K562 (cell line): ENCODE measurements at regions not wholly inside any gene's neighbourhood (a gene's known extent, or its start where the extent isn't known, plus 50 kb on each side); places are given as distances from the start of the nearest gene placed in this dataset.

Experiments used
- ATAC-seq: fragments of 200-7000 bp; cut with Tn5 transposase; 3 replicates; pipeline ENCODE4 v1.9.1; 2020; ENCODE audit warnings: moderate library complexity
- BruUV-seq: library from RNA; stranded (reverse); fragments of 400-500 nt; replicated peaks from 2 replicates; lab custom pipeline; 2021; lab: Mats Ljungman, UMichigan
- CTCF ChIA-PET: fragments of 300-600 bp; formaldehyde crosslinking; extraction: SDS; loops from one replicate; lab custom pipeline; 2021; ENCODE audit warnings: low intra/inter-chr PET ratio; lab: Yijun Ruan, JAX
- POLR2A ChIA-PET: fragments of 300-600, 350-650 bp; sonication (Branson Sonifier 250); formaldehyde crosslinking; extraction: SDS; loops from one replicate; lab custom pipeline; 2021; ENCODE audit warnings: antibody characterized with exemption, inconsistent platforms; lab: Yijun Ruan, JAX
- DNase-seq, 4 experiments: peaks; one replicate each; pipeline versions ENCODE4 v3.0.0 to v3.0.0-alpha.2; 2011 to 2018; ENCODE audit warnings: low spot score in 3 of 4, mixed read lengths in 3 of 4; ENCODE audit errors: extremely low read depth in 1 of 4
- FAIRE-seq: peaks from 2 replicates; lab custom pipeline; 2011; peaks lifted over from hg19 to GRCh38; lab: Jason Lieb, UNC
- H2AFZ ChIP-seq: 2 replicates; pipeline ENCODE4 v1.6.0; 2011; ENCODE audit warnings: low read depth, low read length, control low read depth, inconsistent platforms
- H3K27ac ChIP-seq: fragments of 200-600 bp; 3 replicates; pipeline ENCODE4 v1.8.0; 2011; ENCODE audit warnings: low read depth, mild to moderate bottlenecking, control low read depth, inconsistent platforms, low read length, moderate library complexity, mixed read lengths; ENCODE audit errors: extremely low read depth
- H3K27me3 ChIP-seq, 2 experiments: fragments of 300-600 bp in 1 of 2; 2 replicates in 1 of 2; 3 replicates in 1 of 2; pipeline versions ENCODE4 v1.6.0 to v1.8.0; 2011; ENCODE audit warnings: inconsistent platforms in 2 of 2, low read length in 2 of 2, mild to moderate bottlenecking in 1 of 2, mixed read lengths in 1 of 2, moderate library complexity in 1 of 2; ENCODE audit not compliant: control insufficient read depth in 2 of 2, insufficient read depth in 2 of 2
- H3K36me3 ChIP-seq: fragments of 300-600 bp; 3 replicates; pipeline ENCODE4 v1.8.0; 2011; ENCODE audit warnings: mild to moderate bottlenecking, low read length, inconsistent platforms; ENCODE audit not compliant: control insufficient read depth, insufficient read depth
- H3K4me1 ChIP-seq, 2 experiments: fragments of 200-600 bp in 1 of 2; replicated peaks in 1 of 2; 2 replicates in 1 of 2; 3 replicates in 1 of 2; pipeline versions ENCODE4 v1.5.1 to v1.8.0; 2011; ENCODE audit warnings: inconsistent platforms in 2 of 2, low read length in 2 of 2, mild to moderate bottlenecking in 1 of 2, mixed read lengths in 1 of 2, moderate library complexity in 1 of 2; ENCODE audit not compliant: control insufficient read depth in 2 of 2, insufficient read depth in 2 of 2
- H3K4me2 ChIP-seq: 2 replicates; pipeline ENCODE4 v1.6.1; 2011; ENCODE audit warnings: low read length, control low read depth, inconsistent platforms, mixed read lengths; ENCODE audit not compliant: insufficient read depth
- H3K4me3 ChIP-seq: fragments of 200-600 bp; sonication (generic), shearing (Covaris generic); 2 replicates; pipeline ENCODE4 v1.5.1; 2016; ENCODE audit warnings: control low read depth, inconsistent platforms
- H3K79me2 ChIP-seq: fragments of 200-600 bp; 3 replicates; pipeline ENCODE4 v1.8.0; 2011; ENCODE audit warnings: low read length, inconsistent platforms; ENCODE audit not compliant: control insufficient read depth, insufficient read depth
- H3K9ac ChIP-seq, 2 experiments: 2 replicates each; pipeline versions ENCODE4 v1.6.0 to v1.6.1; 2011; ENCODE audit warnings: low read depth in 2 of 2, low read length in 2 of 2, control low read depth in 1 of 2, inconsistent platforms in 1 of 2, mild to moderate bottlenecking in 1 of 2, mixed read lengths in 1 of 2; ENCODE audit not compliant: insufficient read depth in 1 of 2
- H3K9me1 ChIP-seq: one replicate; pipeline ENCODE4 v1.6.0; 2011; ENCODE audit warnings: inconsistent platforms, mild to moderate bottlenecking, low read length, moderate library complexity; ENCODE audit not compliant: control insufficient read depth, insufficient read depth
- H3K9me3 ChIP-seq: replicated peaks from 2 replicates; pipeline ENCODE4 v1.5.1; 2011; ENCODE audit warnings: low read depth, low read length, inconsistent platforms; ENCODE audit not compliant: control insufficient read depth, insufficient read depth
- H4K20me1 ChIP-seq: replicated peaks from 2 replicates; pipeline ENCODE4 v1.6.1; 2011; ENCODE audit warnings: low read length, inconsistent platforms, mixed read lengths; ENCODE audit not compliant: control insufficient read depth, insufficient read depth
- CEBPB ChIP-seq: fragments of 450-650 bp; IDR thresholded peaks from 2 replicates; pipeline ENCODE4 v1.6.1; 2016; ENCODE audit warnings: missing genetic modification characterization, missing compliant biosample characterization
- CEBPG ChIP-seq, 3 experiments: fragments of 200-800 bp in 1 of 3; sonication (Bioruptor generic) in 1 of 3; sonication (generic) in 1 of 3; formaldehyde crosslinking in 1 of 3; IDR thresholded peaks in 2 of 3; conservative IDR thresholded peaks in 1 of 3; 2 replicates each; pipeline versions ENCODE4 v1.6.1 to v1.8.0; 2016 to 2022; ENCODE audit warnings: missing compliant biosample characterization in 2 of 3, missing genetic modification characterization in 2 of 3, mild to moderate bottlenecking in 1 of 3, missing genetic modification reagents in 1 of 3
- CHD1 ChIP-seq: fragments of 200-600 bp; sonication (generic); IDR thresholded peaks from one replicate; pipeline ENCODE4 v1.6.1; 2012; ENCODE audit warnings: mild to moderate bottlenecking, moderate library complexity, low read length, inconsistent platforms
- DNMT1 ChIP-seq: fragments of 450-650 bp; IDR thresholded peaks from 2 replicates; pipeline ENCODE4 v1.6.1; 2016; ENCODE audit warnings: antibody characterized with exemption, mild to moderate bottlenecking
- HDAC3 ChIP-seq: fragments of 450-650 bp; IDR thresholded peaks from 2 replicates; pipeline ENCODE4 v1.6.1; 2018; ENCODE audit warnings: borderline replicate concordance, mild to moderate bottlenecking, moderate library complexity; ENCODE audit not compliant: partially characterized antibody
- MITF ChIP-seq: IDR thresholded peaks from 2 replicates; pipeline ENCODE4 v1.6.1; 2014; ENCODE audit warnings: antibody characterized with exemption
- NR2F6 ChIP-seq: fragments of 450-650 bp; formaldehyde crosslinking; IDR thresholded peaks from 2 replicates; pipeline ENCODE4 v1.4.0; 2020; ENCODE audit warnings: mild to moderate bottlenecking
- PML ChIP-seq: IDR thresholded peaks from 2 replicates; pipeline ENCODE4 v1.6.1; 2012; ENCODE audit warnings: low read length, inconsistent platforms
- RHOXF2B ChIP-seq: fragments of 250-450 bp; sonication (Bioruptor Pico); conservative IDR thresholded peaks from 2 replicates; pipeline ENCODE4 v1.5.1; 2021
- SAP30 ChIP-seq: fragments of 200-600 bp; sonication (generic); IDR thresholded peaks from 2 replicates; pipeline ENCODE4 v1.6.1; 2012; ENCODE audit warnings: borderline replicate concordance, low read depth, mild to moderate bottlenecking, moderate library complexity, low read length, control low read depth, inconsistent platforms; ENCODE audit not compliant: insufficient read depth, poor library complexity, severe bottlenecking
- SMARCE1 ChIP-seq: fragments of 450-650 bp; IDR thresholded peaks from 2 replicates; pipeline ENCODE4 v1.7.1; 2016; ENCODE audit warnings: mild to moderate bottlenecking
- TOE1 ChIP-seq, 2 experiments: fragments of 450-650 bp in 1 of 2; sonication (generic) in 1 of 2; formaldehyde crosslinking in 1 of 2; IDR thresholded peaks; 2 replicates each; pipeline versions ENCODE4 v1.7.1 to v1.8.0; 2016 to 2022; ENCODE audit warnings: borderline replicate concordance in 2 of 2, mild to moderate bottlenecking in 2 of 2, antibody characterized with exemption in 1 of 2, inconsistent platforms in 1 of 2, low read depth in 1 of 2, missing genetic modification reagents in 1 of 2, moderate library complexity in 1 of 2
- TRIM28 ChIP-seq: fragments of 450-650 bp; IDR thresholded peaks from 2 replicates; pipeline ENCODE4 v1.6.1; 2017
- ZEB2 ChIP-seq: fragments of 450-650 bp; IDR thresholded peaks from 2 replicates; pipeline ENCODE4 v1.6.1; 2016
- ZFP1 ChIP-seq: fragments of 450-650 bp; formaldehyde crosslinking; IDR thresholded peaks from 2 replicates; pipeline ENCODE4 v1.4.0; 2020; ENCODE audit warnings: mild to moderate bottlenecking, mixed read lengths
- ZNF12 ChIP-seq: sonication (generic); formaldehyde crosslinking; IDR thresholded peaks from 2 replicates; pipeline ENCODE4 v1.4.0; 2020; ENCODE audit warnings: mild to moderate bottlenecking, missing genetic modification reagents
- ZNF124 ChIP-seq: sonication (generic); formaldehyde crosslinking; IDR thresholded peaks from 2 replicates; pipeline ENCODE4 v1.8.1; 2022; ENCODE audit warnings: missing genetic modification reagents
- ZNF140 ChIP-seq: fragments of 250-450 bp; sonication (Bioruptor Pico); IDR thresholded peaks from 2 replicates; pipeline ENCODE4 v1.8.0; 2021; ENCODE audit warnings: moderate library complexity, mild to moderate bottlenecking, inconsistent platforms
- WGBS: fragments of 100-300 bp; shearing (Covaris generic); methylation state at CpG from one replicate; pipeline ENCODE4 v1.1.6; 2016; ENCODE audit warnings: low coverage, mixed read lengths; ENCODE audit not compliant: insufficient coverage; ENCODE audit errors: missing lambda C conversion rate; 5-methylcytosine and 5-hydroxymethylcytosine counted together
- in situ Hi-C: fragments of 300-500 bp; cut with MboI; formaldehyde crosslinking; loops from 4 replicates; pipeline ENCODE4 v1.15.0; 2018; ENCODE audit warnings: inconsistent platforms, mixed read lengths
- intact Hi-C: fragments of 100-400 bp; cut with micrococcal nuclease; formaldehyde crosslinking; loops from 2 replicates; pipeline ENCODE4 v1.14.2; 2022

GRCh38 chr2:4866198-4866597, 826.0 kb upstream of the SOX11 start:
- no peak for FAIRE-seq
- Histone ChIP-seq H2AFZ (no peak overlapping the region), H3K36me3 (no peaks in the 10 kb centered on the region), H3K4me2 (no peak overlapping the region), H3K27ac (no peak overlapping the region), H3K9me1 (no peaks in the 10 kb centered on the region), H3K9ac (no peak overlapping the region), H3K79me2 (no peaks in the 10 kb centered on the region), H3K4me1 (no peaks in the 10 kb centered on the region), H4K20me1 (no peaks in the 10 kb centered on the region), H3K4me3 (no peak overlapping the region), H3K27me3 (no peaks in the 10 kb centered on the region), H3K9me3 (no peaks in the 10 kb centered on the region; the same call in 1 of the 2 replicates)
- WGBS = 1% methylated on average over 4 of the region's 4 CpGs
- no peak for ATAC-seq
- no peak for DNase-seq
- BruUV-seq = no TSS peak
- POLR2A ChIA-PET = no interaction called here
- in situ Hi-C loops = no loop called here
- CTCF ChIA-PET = no interaction called here
- TF ChIP-seq CEBPG (CRISPR knock-in tag; IDR thresholded peaks at IDR 0.05) = no peak
- peak in 1 of 2 experiments; percentile 68; a peak in 2 of 4 replicates for TF ChIP-seq CEBPG (tag; conservative IDR thresholded peaks at IDR 0.05 in 1 of 2, IDR thresholded peaks at IDR 0.05 in 1 of 2)
- TF ChIP-seq PML = no peak
- TF ChIP-seq CEBPB = peak; percentile 59
- intact Hi-C loops = no loop called here

- H3K9ac ChIP-seq = no peak overlapping the region
- 0% methylated on average over 1 of the region's 1 CpG for WGBS
- no TSS peak for BruUV-seq
- TF ChIP-seq DNMT1 = no peak
- TF ChIP-seq ZFP1 = no peak
- TF ChIP-seq ZNF140 (CRISPR knock-in tag) = no peak
- TF ChIP-seq HDAC3 = no peak
- no peak for TF ChIP-seq MITF
- TF ChIP-seq CHD1 = no peak
- TF ChIP-seq TOE1 (IDR thresholded peaks at IDR 0.05; ENCODE audit: borderline replicate concordance) = no peak
- no peak for TF ChIP-seq TOE1 (CRISPR knock-in tag; IDR thresholded peaks at IDR 0.05; ENCODE audit: borderline replicate concordance, low read depth)
- no peak for TF ChIP-seq ZNF124 (CRISPR knock-in tag)
- no peak for TF ChIP-seq NR2F6
- no peak for TF ChIP-seq ZEB2
- TF ChIP-seq TRIM28 = no peak
- TF ChIP-seq SAP30 = no peak
- TF ChIP-seq RHOXF2B (CRISPR knock-in tag) = no peak
- no peak for TF ChIP-seq ZNF12 (CRISPR knock-in tag)
- no peak for TF ChIP-seq SMARCE1
- H2AFZ ChIP-seq = no peak overlapping the region
- intact Hi-C loops = no loop called here
- H3K27me3 ChIP-seq = no peaks in the 10 kb centered on the region
- ChIA-PET POLR2A (no interaction called here), CTCF (no interaction called here)
- no peaks in the 10 kb centered on the region for H3K36me3 ChIP-seq
- no peaks in the 10 kb centered on the region for H3K9me1 ChIP-seq
- FAIRE-seq (no peak), DNase-seq (no peak), ATAC-seq (no peak)
- H3K27ac ChIP-seq = no peak overlapping the region
- H3K9me3 ChIP-seq = no peaks in the 10 kb centered on the region; the same call in 1 of the 2 replicates
- no peak overlapping the region for H3K4me2 ChIP-seq
- in situ Hi-C loops = no loop called here
- H3K79me2 ChIP-seq = no peaks in the 10 kb centered on the region
- no peak overlapping the region for H3K4me3 ChIP-seq
- no peaks in the 10 kb centered on the region for H4K20me1 ChIP-seq
- no peaks in the 10 kb centered on the region for H3K4me1 ChIP-seq
These were observed 823.7 kb upstream of the SOX11 start for GRCh38 chr2:4868466-4868865.
